Activated naive CD8-positive, alpha-beta T cell (primary cell): ENCODE measurements at regions not wholly inside any gene's neighbourhood (a gene's known extent, or its start where the extent isn't known, plus 50 kb on each side); places are given as distances from the start of the nearest gene placed in this dataset.
"Not testable (repeated sequence)": the region's sequence is repeated elsewhere in the genome, so short reads cannot be mapped to it uniquely, and the experiment has no call there.

Experiments
- H3K27ac Mint-ChIP-seq: one replicate; pipeline ENCODE4 v1.8.0; 2021; ENCODE audit warnings: mixed read lengths
- H3K27me3 Mint-ChIP-seq: one replicate; pipeline ENCODE4 v1.8.0; 2021; ENCODE audit warnings: mixed read lengths
- H3K36me3 Mint-ChIP-seq: one replicate; pipeline ENCODE4 v1.8.0; 2021; ENCODE audit warnings: mixed read lengths
- H3K4me1 Mint-ChIP-seq: one replicate; pipeline ENCODE4 v1.8.0; 2021; ENCODE audit warnings: low read depth, mixed read lengths
- H3K4me3 Mint-ChIP-seq: one replicate; pipeline ENCODE4 v1.8.0; 2021; ENCODE audit warnings: mild to moderate bottlenecking, mixed read lengths
- H3K9me3 Mint-ChIP-seq: one replicate; pipeline ENCODE4 v1.8.0; 2021; ENCODE audit warnings: low read depth, mixed read lengths

DNA sequence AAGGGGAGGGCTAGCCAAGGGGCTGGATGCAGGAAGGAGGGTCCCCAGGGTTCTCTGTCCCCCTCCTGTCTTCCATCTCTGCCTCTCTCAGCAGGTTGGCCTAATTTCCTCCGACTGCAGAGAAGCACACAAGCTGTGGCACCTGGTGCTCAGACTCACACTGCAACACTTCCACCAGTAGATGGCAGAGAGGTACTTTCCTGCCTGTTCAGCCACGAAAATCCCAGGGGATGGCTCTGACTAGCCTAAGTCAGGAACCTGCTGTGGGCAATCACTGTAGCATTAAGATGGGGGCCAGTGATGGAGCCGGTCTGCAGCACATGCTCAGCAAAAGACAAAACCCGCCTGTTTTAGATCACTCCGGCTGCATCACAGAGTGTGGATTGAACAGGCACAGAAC is 2721.7 kb upstream of the TPTE start:
- not testable (repeated sequence) for H3K4me1 Mint-ChIP-seq, H3K27ac Mint-ChIP-seq, H3K9me3 Mint-ChIP-seq, H3K4me3 Mint-ChIP-seq, H3K27me3 Mint-ChIP-seq, H3K36me3 Mint-ChIP-seq

GRCh38 chr21:7813475-7813874 is 2707.9 kb upstream of the TPTE start:
- not testable (repeated sequence) for H3K27ac Mint-ChIP-seq, H3K9me3 Mint-ChIP-seq

DNA sequence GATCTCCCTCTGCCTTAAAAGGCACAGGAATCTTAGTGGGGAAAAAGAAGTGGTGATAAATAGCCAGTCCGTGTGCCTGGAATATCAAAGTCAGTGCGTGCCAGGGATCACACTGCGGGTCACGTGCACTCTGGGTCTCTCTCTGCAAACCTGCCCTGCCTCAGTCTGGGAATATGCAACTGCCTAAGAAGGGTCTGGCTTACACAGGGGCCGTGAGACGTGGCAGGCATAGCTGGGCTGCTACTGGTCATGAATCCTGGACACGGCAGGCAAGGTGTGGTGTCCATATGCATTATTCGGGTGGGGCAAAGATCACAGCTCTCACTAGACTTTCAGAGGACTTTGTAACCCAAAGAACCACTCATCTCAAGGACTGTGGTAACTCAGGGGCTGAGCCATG is 2704.4 kb upstream of the TPTE start:
- not testable (repeated sequence) for H3K4me3 Mint-ChIP-seq, H3K9me3 Mint-ChIP-seq, H3K36me3 Mint-ChIP-seq, H3K27ac Mint-ChIP-seq, H3K4me1 Mint-ChIP-seq, H3K27me3 Mint-ChIP-seq

More at GRCh38 chr21:7813475-7813874, 2707.9 kb upstream of the TPTE start:
- H3K27me3 Mint-ChIP-seq, H3K36me3 Mint-ChIP-seq, H3K4me1 Mint-ChIP-seq, H3K4me3 Mint-ChIP-seq: not testable (repeated sequence)

GRCh38 chr21:7819301-7819700 is 2702.1 kb upstream of the TPTE start:
- not testable (repeated sequence) for H3K9me3 Mint-ChIP-seq, H3K36me3 Mint-ChIP-seq, H3K27ac Mint-ChIP-seq, H3K27me3 Mint-ChIP-seq, H3K4me3 Mint-ChIP-seq, H3K4me1 Mint-ChIP-seq

GRCh38 chr21:7825627-7826026 is 2695.8 kb upstream of the TPTE start:
- not testable (repeated sequence) for H3K4me1 Mint-ChIP-seq, H3K27ac Mint-ChIP-seq, H3K27me3 Mint-ChIP-seq, H3K4me3 Mint-ChIP-seq, H3K36me3 Mint-ChIP-seq, H3K9me3 Mint-ChIP-seq

GRCh38 chr21:7826174-7826573 is 2695.2 kb upstream of the TPTE start:
- H3K27ac Mint-ChIP-seq, H3K27me3 Mint-ChIP-seq, H3K9me3 Mint-ChIP-seq, H3K4me1 Mint-ChIP-seq, H3K4me3 Mint-ChIP-seq, H3K36me3 Mint-ChIP-seq: not testable (repeated sequence)

- H3K36me3 Mint-ChIP-seq, H3K9me3 Mint-ChIP-seq, H3K27ac Mint-ChIP-seq, H3K4me1 Mint-ChIP-seq, H3K27me3 Mint-ChIP-seq, H3K4me3 Mint-ChIP-seq: not testable (repeated sequence)
These were observed 2693.1 kb upstream of the TPTE start for GRCh38 chr21:7828260-7828659.

- not testable (repeated sequence) for H3K27ac Mint-ChIP-seq, H3K27me3 Mint-ChIP-seq, H3K4me3 Mint-ChIP-seq, H3K9me3 Mint-ChIP-seq, H3K4me1 Mint-ChIP-seq, H3K36me3 Mint-ChIP-seq
These were observed 2692.0 kb upstream of the TPTE start for GRCh38 chr21:7829411-7829810.

DNA sequence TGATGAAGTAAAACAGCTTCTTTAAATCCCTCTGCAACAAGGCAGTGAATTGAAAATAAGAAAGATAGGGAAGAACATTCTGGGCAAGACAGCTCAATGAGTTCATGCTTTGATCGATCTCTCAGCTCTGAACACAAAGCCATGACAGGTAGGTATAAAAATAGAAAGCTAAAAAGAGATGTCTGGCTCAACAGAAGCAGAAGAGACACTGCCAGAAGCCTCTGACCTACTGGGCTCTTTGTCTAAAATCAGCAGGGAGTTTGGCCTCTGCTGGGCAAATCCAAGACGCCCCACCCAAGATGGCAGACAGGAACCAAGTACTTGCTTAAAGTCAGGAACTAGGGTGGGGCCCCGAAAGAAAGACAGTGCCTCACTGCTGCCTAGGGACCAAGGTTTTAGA is 2684.1 kb upstream of the TPTE start:
- H3K36me3 Mint-ChIP-seq, H3K27me3 Mint-ChIP-seq, H3K9me3 Mint-ChIP-seq, H3K4me1 Mint-ChIP-seq, H3K27ac Mint-ChIP-seq, H3K4me3 Mint-ChIP-seq: not testable (repeated sequence)

DNA sequence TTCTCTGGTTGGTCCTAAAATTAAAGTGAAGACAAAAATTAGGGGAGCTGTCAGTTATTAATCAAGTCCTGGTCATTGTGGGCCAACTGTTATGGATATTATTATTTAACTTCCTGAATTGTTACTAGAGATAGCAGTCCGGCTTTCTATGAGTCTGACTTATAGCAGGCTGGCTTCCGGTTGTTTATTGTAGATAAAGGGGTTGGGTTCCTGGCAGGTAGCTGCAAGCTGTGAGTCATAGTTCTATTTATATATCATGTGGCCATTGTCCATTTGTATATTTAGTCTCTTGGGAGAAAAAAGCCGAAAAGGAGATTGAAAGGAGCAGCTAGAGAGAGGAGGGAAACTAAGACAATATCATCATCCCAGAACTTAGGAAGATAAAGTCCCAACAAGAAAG is 2668.0 kb upstream of the TPTE start:
- not testable (repeated sequence) for H3K4me1 Mint-ChIP-seq, H3K9me3 Mint-ChIP-seq, H3K27ac Mint-ChIP-seq, H3K4me3 Mint-ChIP-seq, H3K27me3 Mint-ChIP-seq, H3K36me3 Mint-ChIP-seq

DNA sequence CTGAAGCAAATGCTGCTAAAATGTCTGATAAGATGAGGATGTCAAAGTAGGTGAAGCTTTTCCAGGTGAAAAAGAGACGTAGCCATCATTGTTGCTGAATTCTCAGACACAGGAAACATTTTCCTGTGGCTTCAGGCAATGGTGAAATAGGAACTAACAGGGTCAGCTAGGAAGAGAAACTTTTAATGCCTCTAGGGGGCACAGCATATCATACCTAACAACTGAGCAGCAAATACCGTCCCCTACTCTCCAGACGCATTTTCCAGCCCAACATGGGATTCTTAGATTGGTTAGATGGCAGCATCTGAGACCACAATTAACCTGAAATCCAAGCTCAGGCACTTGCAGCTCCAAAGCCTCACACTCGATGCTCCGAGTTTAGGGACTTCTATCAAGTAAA is 2667.5 kb upstream of the TPTE start:
- H3K36me3 Mint-ChIP-seq, H3K4me1 Mint-ChIP-seq, H3K9me3 Mint-ChIP-seq, H3K27ac Mint-ChIP-seq, H3K4me3 Mint-ChIP-seq, H3K27me3 Mint-ChIP-seq: not testable (repeated sequence)
